ENCODE measurements at regions not wholly inside any gene's neighbourhood (a gene's known extent, or its start where the extent isn't known, plus 50 kb on each side); places are given as distances from the start of the nearest gene placed in this dataset.

DNA sequence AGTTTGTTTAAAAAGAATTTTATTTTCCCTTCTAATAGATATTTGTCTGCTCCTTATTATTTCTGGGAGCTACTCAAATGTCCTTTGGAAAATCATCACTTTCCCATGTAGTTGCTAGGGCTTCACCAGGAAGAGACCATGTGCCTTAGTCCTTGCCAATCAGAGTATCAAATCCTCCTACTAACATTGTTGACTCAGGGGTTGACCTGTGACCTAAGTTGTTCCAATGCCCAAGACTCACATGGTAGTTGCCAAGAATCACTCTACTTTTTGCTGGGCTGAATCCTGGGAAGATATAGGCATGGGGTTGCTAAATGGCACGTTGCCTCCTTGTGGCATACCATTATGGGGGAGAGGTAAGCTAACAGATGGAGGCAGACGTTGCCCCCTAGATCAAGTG lies 58.2 kb upstream of the FOXD3 start:
- TF ChIP-seq, protein P1, sequence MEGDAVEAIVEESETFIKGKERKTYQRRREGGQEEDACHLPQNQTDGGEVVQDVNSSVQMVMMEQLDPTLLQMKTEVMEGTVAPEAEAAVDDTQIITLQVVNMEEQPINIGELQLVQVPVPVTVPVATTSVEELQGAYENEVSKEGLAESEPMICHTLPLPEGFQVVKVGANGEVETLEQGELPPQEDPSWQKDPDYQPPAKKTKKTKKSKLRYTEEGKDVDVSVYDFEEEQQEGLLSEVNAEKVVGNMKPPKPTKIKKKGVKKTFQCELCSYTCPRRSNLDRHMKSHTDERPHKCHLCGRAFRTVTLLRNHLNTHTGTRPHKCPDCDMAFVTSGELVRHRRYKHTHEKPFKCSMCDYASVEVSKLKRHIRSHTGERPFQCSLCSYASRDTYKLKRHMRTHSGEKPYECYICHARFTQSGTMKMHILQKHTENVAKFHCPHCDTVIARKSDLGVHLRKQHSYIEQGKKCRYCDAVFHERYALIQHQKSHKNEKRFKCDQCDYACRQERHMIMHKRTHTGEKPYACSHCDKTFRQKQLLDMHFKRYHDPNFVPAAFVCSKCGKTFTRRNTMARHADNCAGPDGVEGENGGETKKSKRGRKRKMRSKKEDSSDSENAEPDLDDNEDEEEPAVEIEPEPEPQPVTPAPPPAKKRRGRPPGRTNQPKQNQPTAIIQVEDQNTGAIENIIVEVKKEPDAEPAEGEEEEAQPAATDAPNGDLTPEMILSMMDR (IDR thresholded peaks at IDR 0.05) = no peak
- no peak for TF ChIP-seq EZH2 (IDR thresholded peaks at IDR 0.05; ENCODE audit: borderline replicate concordance, insufficient read depth, low read depth, low read length, poor library complexity, severe bottlenecking)

Measured in B cell (primary cell).